NCI-H2081 (cell line): ENCODE measurements at regions not wholly inside any gene's neighbourhood (a gene's known extent, or its start where the extent isn't known, plus 50 kb on each side); places are given as distances from the start of the nearest gene placed in this dataset.
"Not testable (repeated sequence)": the region's sequence is repeated elsewhere in the genome, so short reads cannot be mapped to it uniquely, and the experiment has no call there.

Experiments used
- DNase-seq, 2 experiments: peaks; one replicate each; lab custom pipeline; 2025; lab: John Stamatoyannopoulos, UW

DNA sequence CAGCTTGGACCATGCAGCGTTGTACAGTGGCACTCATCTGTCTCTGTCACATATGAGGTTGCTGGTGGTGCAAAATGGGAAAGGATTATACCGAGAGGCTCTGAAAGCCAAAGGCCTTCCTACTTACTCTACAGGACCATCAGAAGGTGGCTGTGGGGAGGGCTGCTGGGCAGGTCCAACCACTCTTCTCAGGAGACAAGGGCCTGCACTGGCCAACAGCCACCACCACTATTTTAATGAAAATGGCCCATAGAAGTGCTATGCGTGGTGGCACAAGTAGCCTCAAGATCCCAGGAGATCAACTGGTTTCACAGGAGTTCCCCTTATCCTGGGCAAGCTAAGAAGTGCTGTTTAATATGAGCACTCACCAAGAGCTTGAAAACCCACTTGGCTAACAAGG lies 52.3 kb downstream of the MRPL57 start:
- DNase-seq = no peak

DNA sequence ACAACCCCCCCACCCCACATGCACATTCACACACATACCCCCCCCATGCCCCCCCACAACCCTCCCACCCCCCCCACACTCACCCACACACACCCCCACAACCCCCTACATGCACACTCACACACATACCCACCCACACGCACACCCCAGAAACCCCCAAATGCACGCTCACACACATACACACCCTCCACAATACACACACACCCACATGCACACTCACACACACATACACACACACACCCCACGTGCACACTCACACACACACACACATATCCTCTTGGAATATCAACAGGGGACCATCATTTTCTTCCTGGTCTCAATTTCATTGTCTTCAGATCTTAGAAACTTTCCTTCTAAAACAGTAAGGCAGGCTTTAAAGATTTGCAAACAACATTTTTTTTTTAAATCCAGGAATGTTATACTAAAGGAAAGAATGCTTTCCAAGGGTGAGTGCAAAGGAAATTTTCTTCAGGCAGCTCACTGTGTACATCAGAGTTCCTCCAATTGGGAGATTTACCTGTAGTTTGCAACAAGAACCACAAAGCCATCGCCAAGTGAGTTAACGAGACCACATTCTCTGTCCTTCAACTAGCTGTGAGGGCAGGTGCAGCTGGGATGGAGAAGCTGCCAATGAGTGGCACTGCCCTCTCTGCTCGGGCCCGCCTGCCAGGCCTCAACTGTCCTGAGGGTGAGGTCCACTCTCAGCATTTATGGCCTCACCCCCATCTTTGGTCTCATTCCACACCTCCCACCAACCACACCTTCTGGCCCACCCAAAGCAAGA lies 53.0 kb downstream of the MRPL57 start:
- DNase-seq = no peak

DNA sequence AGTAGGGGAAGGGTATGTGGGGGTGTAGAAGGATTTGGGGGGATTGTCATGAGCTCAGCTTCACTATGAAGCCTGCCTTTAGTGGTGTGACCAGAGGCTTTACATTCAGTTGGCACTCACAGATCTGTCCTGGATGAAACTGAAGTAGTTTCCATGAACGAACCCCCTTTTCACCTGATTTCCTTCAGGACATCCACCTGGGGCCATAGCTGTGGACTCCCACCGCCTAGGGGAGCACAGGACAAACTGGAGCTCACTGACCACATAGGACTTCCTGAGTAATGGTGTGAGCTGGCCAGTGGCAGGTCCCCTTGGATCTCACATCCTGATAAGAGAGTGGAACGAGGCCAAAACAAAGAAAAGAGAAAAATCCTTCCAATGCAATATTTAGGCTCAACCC lies 54.1 kb downstream of the MRPL57 start:
- no peak for DNase-seq

DNA sequence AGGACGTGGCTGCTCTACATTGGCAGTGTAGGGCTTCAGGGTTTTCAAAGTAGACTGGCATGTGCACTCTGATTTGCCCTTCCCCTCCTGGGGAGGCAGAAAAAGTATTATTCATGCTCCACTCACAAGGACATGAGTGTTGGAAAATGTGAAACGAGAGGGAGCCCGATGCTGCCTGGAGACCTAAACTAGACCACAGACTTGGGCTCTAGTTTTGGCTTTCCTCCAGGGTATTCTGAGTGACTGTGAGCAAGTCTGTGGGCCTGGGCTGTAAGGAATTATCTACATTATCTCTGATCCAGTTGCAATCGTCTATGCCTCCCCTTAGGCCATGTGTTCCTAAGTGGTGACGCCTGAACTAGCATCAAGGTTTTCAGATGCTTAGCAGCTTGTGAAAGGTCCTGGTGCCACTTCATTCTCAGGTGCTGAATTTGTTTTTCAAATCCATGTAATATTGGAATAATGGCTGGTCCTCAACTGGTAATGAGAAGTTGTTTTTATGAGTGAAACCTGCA lies 55.0 kb downstream of the MRPL57 start:
- DNase-seq = no peak

DNA sequence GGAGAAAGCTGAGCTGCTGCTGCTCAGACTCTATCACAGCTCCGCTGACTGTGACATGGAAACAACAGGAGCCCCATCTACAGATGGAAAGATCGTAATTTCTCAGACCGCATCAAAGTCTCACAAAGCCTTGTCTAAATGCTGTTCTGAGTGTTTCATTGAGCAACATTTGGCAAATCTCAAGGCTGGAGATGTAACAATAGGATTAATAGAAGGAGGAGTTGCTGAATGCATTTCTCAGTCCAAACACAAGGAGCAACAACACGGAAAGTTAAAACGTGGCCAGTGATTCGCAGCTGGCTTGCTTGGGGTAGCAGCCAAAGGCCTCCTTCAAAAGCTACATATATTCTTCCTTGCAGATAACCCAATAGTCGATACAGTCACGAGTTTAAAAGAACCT lies 55.7 kb downstream of the MRPL57 start:
- no peak for DNase-seq

DNA sequence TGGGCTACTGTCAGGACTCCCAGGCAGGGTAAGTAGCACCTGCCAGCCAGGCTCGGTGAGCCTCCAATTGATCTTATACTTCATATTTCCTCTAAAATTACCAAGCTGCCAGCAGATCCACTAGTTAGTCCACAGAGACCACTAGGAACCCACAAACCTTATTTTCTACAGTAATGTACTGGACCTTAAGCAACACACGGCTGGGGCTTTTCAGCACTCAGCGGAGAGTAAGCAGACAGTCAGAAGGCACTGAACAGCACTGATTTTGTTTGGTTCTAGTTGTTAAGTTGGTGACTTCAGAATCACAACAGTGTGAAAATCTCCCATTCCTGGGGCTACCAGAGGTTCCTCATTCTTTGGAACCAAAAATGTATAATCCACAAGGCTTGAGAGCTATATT lies 56.1 kb downstream of the MRPL57 start:
- no peak for DNase-seq

DNA sequence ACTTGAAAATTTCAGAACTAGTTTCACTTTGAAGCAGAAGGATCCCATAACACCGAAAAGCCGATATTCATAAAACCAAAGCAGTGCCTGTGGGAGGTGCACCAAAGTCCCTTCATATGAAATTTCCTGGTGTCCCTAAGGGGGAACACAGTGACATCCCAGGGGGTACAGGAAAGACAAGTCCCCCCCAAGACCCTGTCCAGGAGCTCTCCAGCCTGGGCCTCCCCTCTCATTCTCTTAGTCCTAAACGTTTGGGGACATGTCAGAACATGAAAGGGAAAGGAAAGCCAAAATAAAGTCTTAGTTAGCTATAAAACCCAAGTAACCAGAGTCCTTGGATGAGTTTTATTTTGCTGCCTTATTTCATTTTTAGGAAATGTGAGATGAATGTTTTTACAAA lies 56.6 kb downstream of the MRPL57 start:
- DNase-seq = no peak

DNA sequence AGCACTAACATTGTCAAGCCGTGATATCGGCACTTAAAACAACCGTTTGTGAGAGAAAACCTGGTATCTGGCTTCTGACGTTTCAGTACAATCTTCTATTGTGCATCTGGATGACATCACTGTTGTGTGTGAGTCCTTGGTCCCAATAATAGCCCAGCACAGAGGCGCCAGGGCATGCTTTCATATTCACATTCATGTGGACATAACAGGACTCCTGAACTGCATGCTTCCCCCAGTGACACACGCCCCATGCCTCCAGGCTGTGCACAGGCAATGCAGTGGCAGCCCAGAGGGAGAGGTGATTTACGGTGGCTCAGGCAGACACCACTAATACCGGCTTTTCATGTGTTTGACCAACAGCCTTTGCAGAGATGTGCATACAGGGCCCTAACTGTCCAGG lies 58.1 kb downstream of the MRPL57 start:
- no peak for DNase-seq

DNA sequence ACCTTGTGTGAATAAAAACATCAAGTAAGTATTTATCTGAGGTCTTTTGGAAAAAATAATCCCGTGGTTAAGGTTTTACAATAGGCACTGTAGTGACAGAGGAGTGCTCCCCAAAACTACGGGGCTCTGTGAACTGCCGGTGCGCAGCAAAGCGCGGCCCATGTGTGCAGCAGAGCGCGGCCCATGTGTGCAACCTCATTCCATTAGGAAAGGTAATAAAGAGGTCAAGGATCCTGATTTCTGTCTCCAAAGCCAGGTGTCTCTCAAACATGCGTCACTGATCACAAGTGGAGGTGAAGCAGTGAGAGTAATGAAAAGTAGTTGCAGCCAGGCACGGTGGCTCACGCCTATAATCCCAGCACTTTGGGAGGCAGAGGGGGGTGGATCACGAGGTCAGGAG lies 58.7 kb downstream of the MRPL57 start:
- no peak for DNase-seq

DNA sequence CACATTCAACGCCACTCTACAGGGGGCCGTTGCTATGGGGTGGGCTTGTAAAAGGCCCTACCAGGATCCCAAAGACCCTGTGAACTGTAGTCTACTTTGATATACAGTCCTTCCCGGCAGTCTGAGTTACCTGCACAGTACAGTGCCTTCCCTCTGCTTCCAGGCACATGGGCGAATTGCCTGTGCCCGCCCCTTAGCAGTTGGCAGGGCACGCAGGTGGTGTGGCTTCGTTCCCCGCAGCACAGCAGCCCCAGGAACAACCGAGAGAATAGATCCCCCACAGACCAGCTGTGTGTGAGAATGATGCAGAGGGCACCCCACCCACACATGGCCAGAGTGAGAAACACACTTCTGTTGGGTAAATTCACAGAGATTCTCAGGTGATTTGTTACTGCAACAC lies 60.6 kb downstream of the MRPL57 start:
- no peak for DNase-seq

DNA sequence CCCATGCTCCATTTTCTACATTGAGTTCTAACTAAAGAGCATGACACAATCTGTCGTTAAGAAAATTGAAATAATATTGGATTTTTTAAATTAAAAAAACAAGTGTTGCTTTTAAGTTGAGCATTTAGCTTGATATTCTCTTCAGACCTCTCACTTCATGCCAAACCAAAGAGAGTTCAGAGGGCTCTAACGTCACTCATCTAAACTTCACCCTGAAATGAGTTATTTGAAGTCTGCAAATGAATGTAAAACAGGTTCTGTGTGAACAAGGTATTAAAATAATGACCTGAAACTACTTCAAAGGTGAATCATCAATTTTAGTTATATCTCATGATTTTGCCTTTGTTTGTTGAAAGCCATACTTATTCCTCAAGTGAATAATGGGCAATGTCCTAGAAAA lies 61.8 kb downstream of the MRPL57 start:
- DNase-seq = no peak

DNA sequence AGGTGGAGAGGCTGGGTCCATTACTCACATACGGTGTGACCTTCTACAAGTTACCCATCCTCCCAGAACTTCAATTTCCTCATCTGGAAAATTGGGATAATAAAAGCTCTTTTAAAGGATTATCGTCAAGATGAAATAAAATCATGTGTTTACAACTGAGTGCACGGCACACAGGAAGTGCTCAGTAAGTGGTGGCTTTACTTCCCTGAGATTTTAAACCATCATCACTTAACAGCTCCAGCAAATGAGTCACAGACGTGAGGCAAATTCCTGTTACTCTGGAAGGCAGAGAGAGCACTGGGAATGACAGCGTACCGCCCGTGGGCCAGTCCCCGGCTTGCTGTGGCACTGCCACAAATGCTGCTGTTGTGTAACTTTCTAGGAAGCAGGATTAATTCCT lies 64.1 kb downstream of the MRPL57 start:
- DNase-seq = no peak

DNA sequence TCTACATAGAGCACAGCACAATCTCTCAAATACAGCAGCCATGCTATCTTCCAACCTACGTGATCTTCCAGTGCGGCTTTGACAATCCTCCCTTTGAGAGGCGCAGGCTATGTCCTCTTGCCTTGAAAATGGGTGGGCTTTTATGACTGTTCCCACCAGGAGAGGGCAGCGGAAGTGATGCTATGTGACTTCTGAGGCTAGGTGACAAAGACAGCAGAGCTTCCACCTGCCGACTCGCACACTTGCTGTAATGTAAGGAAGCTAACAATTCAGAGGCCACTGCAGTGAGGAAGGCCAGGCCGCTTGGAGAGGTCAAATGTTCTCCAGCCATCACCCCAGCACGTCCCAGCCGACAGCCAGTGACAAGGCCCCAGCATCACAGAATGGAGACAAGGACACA lies 65.8 kb downstream of the MRPL57 start:
- no peak for DNase-seq

DNA sequence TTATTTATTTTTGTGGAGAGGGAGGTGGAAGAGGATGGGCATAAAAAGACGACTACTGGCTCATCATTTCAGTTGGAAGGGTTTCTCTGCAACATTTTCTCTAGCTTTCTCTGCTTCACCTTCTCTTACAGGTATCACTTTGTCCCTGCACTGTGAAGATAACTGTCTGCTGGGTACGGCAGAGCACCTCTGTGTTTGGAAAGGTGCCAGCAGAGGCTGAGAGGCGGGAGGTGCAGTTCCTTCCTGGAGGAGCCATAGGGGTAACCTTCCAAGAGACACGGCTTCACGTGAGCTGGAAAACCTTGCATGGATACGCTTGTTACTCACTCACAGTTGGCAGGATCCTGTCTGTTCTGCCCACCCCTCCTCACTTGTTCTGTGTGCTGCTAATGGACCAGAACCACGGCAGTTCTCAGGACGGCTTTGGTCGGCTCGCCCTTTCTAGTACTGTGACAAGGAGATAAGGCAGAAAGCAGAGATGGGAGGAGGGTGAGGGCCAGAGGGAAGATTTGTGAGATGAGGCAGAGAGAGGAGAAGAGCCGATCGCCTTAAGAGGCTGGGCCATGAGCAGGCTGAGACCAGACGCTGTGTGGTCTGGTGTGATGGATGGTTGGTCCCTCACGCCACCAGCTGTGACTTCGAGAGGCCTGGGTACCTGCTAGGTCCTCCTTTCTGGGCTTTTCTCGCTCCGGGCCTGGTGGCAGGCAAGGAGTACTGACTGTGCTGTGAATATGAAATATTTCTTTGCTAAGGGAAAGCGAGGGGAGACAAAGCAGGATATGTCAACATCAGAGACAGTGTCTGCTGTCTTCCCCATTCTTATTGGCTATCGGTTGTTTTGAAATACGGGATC lies 66.8 kb downstream of the MRPL57 start:
- DNase-seq = no peak

DNA sequence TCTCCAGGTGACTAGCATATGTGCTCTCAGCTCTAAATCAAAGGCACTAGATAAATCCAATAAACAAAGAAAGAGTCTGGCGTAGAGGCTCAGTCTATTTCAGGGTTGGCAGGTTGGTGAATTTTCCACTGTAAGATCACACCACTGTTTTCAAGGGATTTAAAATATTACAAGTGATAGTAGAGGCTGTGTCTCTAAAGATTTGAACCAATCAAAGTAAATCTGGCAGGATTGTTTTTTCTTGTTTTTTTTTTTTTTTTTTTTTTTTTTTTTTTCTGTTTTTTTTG lies 67.4 kb downstream of the MRPL57 start:
- not testable (repeated sequence) for DNase-seq

DNA sequence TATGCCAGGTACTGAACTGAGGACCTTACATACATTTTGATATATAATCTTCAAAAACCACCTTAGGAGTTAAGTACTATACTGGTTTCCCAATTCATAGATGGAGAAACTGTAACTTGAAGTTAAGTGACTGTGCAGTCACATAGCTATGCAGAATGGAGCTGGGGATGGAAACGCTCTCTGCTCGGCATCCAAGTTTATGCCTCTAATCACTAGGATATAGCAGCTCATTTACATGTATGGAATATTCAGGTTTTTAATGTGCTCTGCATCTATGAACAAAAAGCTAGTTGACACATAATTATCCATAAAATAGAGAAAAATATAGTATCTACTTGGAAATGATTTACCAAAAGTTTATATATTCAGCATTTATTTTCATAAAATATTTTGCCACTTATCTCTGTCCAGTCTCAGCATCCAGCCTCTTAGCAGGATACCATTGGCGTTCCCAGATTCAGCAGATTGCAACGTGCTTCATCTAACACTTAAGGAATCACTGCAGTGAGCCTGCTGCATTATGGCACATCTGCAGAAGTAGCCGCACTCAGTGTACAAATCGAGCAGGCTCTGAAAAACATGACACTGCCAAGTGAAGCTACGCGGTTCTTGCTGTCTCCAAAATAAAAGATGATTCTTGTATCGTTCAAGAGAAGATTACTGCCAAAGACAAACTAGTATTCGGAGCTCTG lies 70.4 kb downstream of the MRPL57 start:
- DNase-seq = no peak

DNA sequence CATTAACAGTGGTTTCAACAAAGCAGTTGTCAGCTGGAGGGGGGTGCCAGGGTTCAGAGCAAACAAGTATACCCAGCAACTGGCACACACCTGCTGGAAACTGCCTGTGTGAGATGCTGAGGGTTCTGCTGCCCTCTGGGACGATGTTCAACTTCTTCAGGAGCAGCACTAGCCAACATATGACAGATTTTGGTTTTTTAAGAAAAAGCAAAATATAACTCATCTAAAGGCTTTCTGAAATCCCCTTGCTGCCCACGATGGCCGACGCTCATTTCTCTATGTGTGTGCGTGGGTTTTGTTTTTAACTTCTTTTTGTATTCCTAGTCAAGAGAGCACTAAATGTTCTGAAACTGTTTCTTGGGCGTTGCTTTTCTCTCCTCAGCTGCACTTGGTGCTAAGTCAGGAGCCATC lies 79.9 kb downstream of the MRPL57 start:
- no peak for DNase-seq

DNA sequence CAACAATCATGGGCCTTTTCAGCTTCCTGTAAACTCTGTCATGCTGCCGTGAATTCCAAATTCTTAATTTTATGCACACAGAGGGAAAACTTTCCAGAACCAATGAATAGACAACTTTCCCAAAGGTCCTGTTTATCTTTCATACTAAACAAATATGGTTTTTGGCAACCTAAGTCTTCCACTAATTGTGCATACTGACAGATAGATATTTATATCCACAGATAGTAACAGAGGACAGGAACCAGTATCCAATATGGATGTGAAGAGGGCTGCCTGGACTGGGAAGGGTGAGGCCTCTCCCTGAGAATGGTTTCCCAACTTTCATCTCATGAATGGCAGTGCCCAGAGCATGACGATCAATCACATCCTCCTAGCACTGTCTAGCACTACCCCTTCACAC lies 80.4 kb downstream of the MRPL57 start:
- no peak for DNase-seq

DNA sequence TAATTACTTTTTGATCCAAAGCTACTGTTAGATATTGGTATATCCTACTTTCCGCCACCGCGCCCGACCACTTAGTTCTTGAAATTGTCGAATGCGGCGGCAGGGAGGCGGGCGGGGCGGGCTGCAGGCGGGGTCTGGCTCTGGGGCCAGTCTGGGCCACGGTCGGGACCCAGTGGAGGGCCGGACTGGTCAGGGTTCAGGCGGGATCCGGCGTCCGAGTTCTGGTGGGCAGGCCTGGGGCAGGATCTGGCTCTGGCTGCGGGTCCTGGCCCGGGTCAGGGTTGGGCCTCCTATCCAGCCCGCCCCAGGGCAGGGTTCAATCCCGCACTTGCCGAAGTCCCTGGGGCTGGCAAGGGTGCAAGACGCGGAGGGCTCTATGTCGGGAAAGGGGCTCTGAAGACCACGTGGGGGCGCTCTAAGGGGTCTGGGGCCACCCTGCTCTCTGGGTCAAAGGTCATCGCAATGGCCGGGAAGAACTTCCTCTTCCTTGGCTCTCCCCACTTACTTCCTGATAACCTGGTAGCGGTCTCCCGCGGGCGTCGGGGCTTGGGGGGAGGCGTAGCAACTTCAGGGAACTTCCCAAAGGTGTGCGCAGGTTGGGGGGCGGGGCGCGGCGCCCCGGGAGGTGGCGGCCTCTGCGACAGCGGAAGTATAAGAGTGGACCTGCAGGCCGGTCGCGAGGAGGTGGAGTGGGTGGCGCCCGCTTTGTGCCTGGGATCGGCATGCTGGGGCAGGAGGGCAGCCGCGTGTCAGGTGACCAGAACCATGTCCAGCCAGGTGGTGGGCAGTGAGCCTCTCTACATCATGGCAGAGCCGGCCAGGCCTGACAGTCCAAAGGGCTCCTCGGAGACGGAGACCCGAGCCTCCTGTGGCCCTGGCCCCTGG lies 83.4 kb downstream of the MRPL57 start:
- DNase-seq = no peak

DNA sequence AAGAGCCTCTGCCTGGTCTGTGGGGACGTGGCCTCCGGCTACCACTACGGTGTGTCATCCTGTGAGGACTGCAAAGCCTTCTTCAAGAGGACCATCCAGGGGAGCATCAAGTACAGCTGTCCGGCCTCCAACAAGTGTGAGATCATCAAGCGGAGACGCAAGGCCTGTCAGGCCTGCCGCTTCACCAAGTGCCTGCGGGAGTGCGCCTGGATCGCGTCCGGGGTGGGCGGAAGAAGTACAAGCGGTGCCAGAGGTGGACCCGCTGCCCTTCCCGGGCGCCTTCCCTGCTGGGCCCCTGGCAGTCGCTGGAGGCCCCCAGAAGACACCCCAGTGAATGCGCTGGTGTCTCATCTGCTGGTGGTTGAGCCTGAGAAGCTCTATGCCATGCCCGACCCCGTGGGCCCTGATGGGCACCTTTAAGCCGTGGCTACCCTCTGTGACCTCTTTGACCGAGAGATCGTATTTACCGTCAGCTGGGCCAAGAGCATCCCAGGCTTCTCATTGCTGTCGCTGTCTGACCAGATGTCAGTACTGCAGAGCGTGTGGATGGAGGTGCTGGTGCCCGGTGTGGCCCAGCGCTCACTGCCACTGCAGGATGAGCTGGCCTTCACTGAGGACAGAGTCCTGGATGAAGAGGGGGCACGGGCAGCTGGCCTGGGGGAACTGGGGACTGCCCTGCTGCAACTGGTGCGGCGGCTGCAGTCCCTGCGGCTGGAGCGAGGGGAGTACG lies 84.3 kb downstream of the MRPL57 start:
- not testable (repeated sequence) for DNase-seq
